Neural cell (in vitro differentiated cells): ENCODE measurements at regions not wholly inside any gene's neighbourhood (a gene's known extent, or its start where the extent isn't known, plus 50 kb on each side); places are given as distances from the start of the nearest gene placed in this dataset.

ENCODE experiments used
- H2AFZ ChIP-seq: fragments of 200-600, 300-800 bp; sonication (generic), shearing (Covaris generic); 2 replicates; pipeline ENCODE4 v1.6.0; 2014; ENCODE audit warnings: low read depth, mild to moderate bottlenecking, antibody characterized with exemption, low read length, moderate library complexity
- H3F3A ChIP-seq: fragments of 200-600 bp; shearing (Covaris generic); 2 replicates; pipeline ENCODE4 v1.6.1; 2016; ENCODE audit warnings: mild to moderate bottlenecking, moderate library complexity, mixed read lengths, antibody characterized with exemption, low read length; ENCODE audit not compliant: insufficient read depth, poor library complexity, severe bottlenecking
- H3K27ac ChIP-seq: fragments of 200-600, 300-800 bp; sonication (generic), shearing (Covaris generic); 2 replicates; pipeline ENCODE4 v1.5.1; 2014; ENCODE audit warnings: mild to moderate bottlenecking, low read length, moderate library complexity
- H3K27me3 ChIP-seq: fragments of 300-800, 200-600 bp; sonication (generic), shearing (Covaris generic); 2 replicates; pipeline ENCODE4 v1.6.0; 2014; ENCODE audit warnings: mild to moderate bottlenecking, low read depth, low read length, moderate library complexity; ENCODE audit not compliant: insufficient read depth
- H3K36me3 ChIP-seq: fragments of 300-800, 200-600 bp; sonication (generic), shearing (Covaris generic); 2 replicates; pipeline ENCODE4 v1.5.1; 2014; ENCODE audit warnings: mild to moderate bottlenecking, antibody characterized with exemption, low read length, moderate library complexity; ENCODE audit not compliant: insufficient read depth
- H3K4me2 ChIP-seq: fragments of 300-800, 200-600 bp; sonication (generic), shearing (Covaris generic); 2 replicates; pipeline ENCODE4 v1.6.0; 2014; ENCODE audit warnings: mild to moderate bottlenecking, low read length
- H3K4me3 ChIP-seq: fragments of 300-800, 200-600 bp; sonication (generic), shearing (Covaris generic); 2 replicates; pipeline ENCODE4 v1.5.1; 2014; ENCODE audit warnings: mild to moderate bottlenecking, low read length, moderate library complexity
- H3K79me2 ChIP-seq: fragments of 200-600 bp; shearing (Covaris generic); replicated peaks from 2 replicates; pipeline ENCODE4 v1.6.0; 2014; ENCODE audit warnings: mild to moderate bottlenecking, low read length, moderate library complexity; ENCODE audit not compliant: insufficient read depth
- H3K9ac ChIP-seq: fragments of 300-800, 200-600 bp; sonication (generic), shearing (Covaris generic); 2 replicates; pipeline ENCODE4 v1.6.1; 2016; ENCODE audit warnings: mild to moderate bottlenecking, low read length, mixed read lengths
- H3K9me2 ChIP-seq: fragments of 200-600 bp; shearing (Covaris generic); 2 replicates; pipeline ENCODE4 v1.6.1; 2016; ENCODE audit warnings: mild to moderate bottlenecking, low read length, mixed read lengths; ENCODE audit not compliant: insufficient read depth
- H3K9me3 ChIP-seq: fragments of 200-600, 300-800 bp; sonication (generic), shearing (Covaris generic); 2 replicates; pipeline ENCODE4 v1.6.1; 2016; ENCODE audit warnings: mild to moderate bottlenecking, mixed run types, low read length, moderate library complexity, mixed read lengths
- H4K20me1 ChIP-seq: fragments of 200-600 bp; shearing (Covaris generic); 2 replicates; pipeline ENCODE4 v1.6.1; 2016; ENCODE audit warnings: mild to moderate bottlenecking, mixed run types; ENCODE audit not compliant: insufficient read depth
- EP300 ChIP-seq: fragments of 450-650 bp; conservative IDR thresholded peaks from 2 replicates; pipeline ENCODE4 v1.6.1; 2014; ENCODE audit warnings: antibody characterized with exemption, mild to moderate bottlenecking, moderate library complexity; ENCODE audit not compliant: poor library complexity, severe bottlenecking
- EZH2 ChIP-seq: fragments of 200-600, 300-800 bp; shearing (Covaris generic), sonication (generic); IDR thresholded peaks from 2 replicates; pipeline ENCODE4 v1.6.1; 2014; ENCODE audit warnings: antibody characterized with exemption, low read length, borderline replicate concordance, mild to moderate bottlenecking; ENCODE audit not compliant: insufficient read depth, poor library complexity, severe bottlenecking
- MXI1 ChIP-seq: fragments of 450-650 bp; conservative IDR thresholded peaks from 2 replicates; pipeline ENCODE4 v1.6.1; 2014; ENCODE audit warnings: antibody characterized with exemption, mild to moderate bottlenecking; ENCODE audit not compliant: poor library complexity, severe bottlenecking
- POLR2AphosphoS5 ChIP-seq: IDR thresholded peaks from 2 replicates; pipeline ENCODE4 v1.6.1; 2012
- RAD21 ChIP-seq: fragments of 450-650 bp; conservative IDR thresholded peaks from 2 replicates; pipeline ENCODE4 v1.6.1; 2014; ENCODE audit warnings: antibody characterized with exemption, mild to moderate bottlenecking, moderate library complexity
- SMC3 ChIP-seq: fragments of 450-650 bp; conservative IDR thresholded peaks from 2 replicates; pipeline ENCODE4 v1.6.1; 2014; ENCODE audit warnings: antibody characterized with exemption, mild to moderate bottlenecking, moderate library complexity; ENCODE audit not compliant: poor library complexity
- TAF1 ChIP-seq: IDR thresholded peaks from 2 replicates; pipeline ENCODE4 v1.6.1; 2012; ENCODE audit warnings: low read depth
- TF ChIP-seq, protein P1 (sequence below): fragments of 450-650 bp; IDR thresholded peaks from 2 replicates; pipeline ENCODE4 v1.5.1; 2014; ENCODE audit warnings: antibody characterized with exemption, mild to moderate bottlenecking, moderate library complexity; ENCODE audit not compliant: poor library complexity, severe bottlenecking
- TF ChIP-seq, protein P2 (sequence below): IDR thresholded peaks from 2 replicates; pipeline ENCODE4 v1.6.1; 2012; ENCODE audit warnings: borderline replicate concordance

DNA sequence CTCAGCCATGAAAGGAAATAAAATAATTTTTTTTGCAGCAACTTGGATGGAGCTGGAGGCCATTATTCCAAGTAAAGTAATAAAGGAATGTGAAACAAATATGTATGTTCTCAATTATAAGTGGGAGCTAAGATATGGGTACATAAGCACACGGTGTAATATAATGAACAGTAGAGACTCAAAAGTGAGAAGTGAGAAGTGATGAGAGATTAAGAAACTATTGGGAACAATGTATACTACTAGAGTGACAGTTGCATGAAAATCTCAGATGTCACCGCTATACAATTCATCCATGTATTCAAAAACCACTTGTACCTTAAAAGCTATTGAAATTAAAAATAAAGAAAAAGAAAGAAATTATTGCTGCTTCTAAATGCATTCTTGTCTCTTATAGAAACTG lies 182.9 kb upstream of the TACR3 start:
- Histone ChIP-seq H3K4me2 (no peak overlapping the region), H3K36me3 (no peaks in the 10 kb centered on the region), H3K27ac (no peak overlapping the region), H2AFZ (no peak overlapping the region), H3K9me3 (no peaks in the 10 kb centered on the region), H3K9ac (no peak overlapping the region), H3F3A (no peaks in the 10 kb centered on the region), H4K20me1 (no peaks in the 10 kb centered on the region), H3K4me3 (no peak overlapping the region), H3K79me2 (no peaks in the 10 kb centered on the region), H3K9me2 (no peaks in the 10 kb centered on the region), H3K27me3 (no peaks in the 10 kb centered on the region)
- TF ChIP-seq SMC3, result no peak
- no peak for TF ChIP-seq EP300
- TF ChIP-seq, protein P1, sequence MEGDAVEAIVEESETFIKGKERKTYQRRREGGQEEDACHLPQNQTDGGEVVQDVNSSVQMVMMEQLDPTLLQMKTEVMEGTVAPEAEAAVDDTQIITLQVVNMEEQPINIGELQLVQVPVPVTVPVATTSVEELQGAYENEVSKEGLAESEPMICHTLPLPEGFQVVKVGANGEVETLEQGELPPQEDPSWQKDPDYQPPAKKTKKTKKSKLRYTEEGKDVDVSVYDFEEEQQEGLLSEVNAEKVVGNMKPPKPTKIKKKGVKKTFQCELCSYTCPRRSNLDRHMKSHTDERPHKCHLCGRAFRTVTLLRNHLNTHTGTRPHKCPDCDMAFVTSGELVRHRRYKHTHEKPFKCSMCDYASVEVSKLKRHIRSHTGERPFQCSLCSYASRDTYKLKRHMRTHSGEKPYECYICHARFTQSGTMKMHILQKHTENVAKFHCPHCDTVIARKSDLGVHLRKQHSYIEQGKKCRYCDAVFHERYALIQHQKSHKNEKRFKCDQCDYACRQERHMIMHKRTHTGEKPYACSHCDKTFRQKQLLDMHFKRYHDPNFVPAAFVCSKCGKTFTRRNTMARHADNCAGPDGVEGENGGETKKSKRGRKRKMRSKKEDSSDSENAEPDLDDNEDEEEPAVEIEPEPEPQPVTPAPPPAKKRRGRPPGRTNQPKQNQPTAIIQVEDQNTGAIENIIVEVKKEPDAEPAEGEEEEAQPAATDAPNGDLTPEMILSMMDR, result no peak
- no peak for TF ChIP-seq TAF1
- TF ChIP-seq, protein P2, sequence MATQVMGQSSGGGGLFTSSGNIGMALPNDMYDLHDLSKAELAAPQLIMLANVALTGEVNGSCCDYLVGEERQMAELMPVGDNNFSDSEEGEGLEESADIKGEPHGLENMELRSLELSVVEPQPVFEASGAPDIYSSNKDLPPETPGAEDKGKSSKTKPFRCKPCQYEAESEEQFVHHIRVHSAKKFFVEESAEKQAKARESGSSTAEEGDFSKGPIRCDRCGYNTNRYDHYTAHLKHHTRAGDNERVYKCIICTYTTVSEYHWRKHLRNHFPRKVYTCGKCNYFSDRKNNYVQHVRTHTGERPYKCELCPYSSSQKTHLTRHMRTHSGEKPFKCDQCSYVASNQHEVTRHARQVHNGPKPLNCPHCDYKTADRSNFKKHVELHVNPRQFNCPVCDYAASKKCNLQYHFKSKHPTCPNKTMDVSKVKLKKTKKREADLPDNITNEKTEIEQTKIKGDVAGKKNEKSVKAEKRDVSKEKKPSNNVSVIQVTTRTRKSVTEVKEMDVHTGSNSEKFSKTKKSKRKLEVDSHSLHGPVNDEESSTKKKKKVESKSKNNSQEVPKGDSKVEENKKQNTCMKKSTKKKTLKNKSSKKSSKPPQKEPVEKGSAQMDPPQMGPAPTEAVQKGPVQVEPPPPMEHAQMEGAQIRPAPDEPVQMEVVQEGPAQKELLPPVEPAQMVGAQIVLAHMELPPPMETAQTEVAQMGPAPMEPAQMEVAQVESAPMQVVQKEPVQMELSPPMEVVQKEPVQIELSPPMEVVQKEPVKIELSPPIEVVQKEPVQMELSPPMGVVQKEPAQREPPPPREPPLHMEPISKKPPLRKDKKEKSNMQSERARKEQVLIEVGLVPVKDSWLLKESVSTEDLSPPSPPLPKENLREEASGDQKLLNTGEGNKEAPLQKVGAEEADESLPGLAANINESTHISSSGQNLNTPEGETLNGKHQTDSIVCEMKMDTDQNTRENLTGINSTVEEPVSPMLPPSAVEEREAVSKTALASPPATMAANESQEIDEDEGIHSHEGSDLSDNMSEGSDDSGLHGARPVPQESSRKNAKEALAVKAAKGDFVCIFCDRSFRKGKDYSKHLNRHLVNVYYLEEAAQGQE, result no peak
- no peak for TF ChIP-seq EZH2
- no peak for TF ChIP-seq MXI1
- no peak for TF ChIP-seq POLR2AphosphoS5
- no peak for TF ChIP-seq RAD21

DNA sequence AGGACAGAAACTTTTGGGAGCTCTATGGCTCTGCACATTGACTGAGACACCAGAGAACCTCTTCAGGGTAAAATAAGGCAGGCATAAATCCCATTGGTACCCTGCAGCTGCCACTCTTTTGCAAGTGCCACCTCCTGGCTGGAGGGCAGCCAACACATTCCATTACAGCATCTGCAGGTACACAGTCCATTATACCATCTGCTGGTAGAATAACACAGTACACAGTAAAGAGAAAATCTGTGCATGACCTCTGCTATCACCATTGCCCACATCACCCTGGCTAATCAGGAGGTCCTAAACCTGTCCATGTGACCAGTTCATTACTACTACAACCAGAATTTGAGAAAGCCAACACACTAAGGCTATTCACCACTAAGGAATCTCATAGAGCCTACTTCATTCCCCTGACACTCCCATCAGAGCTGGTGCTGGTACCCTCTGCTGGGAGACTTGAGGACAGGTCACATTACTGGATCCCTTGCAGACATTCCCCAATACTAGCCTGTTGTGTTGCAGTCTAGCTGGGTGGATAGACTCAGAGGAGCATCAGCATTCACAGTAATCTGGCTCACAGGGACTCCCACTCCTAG lies 176.2 kb upstream of the TACR3 start:
- H3F3A ChIP-seq, result no peaks in the 10 kb centered on the region
- H3K36me3 ChIP-seq, result no peaks in the 10 kb centered on the region
- H3K9me3 ChIP-seq, result no peaks in the 10 kb centered on the region

More for the DNA sequence above, 176.2 kb upstream of the TACR3 start:
- H3K4me2 ChIP-seq, result no peak overlapping the region
- H3K4me3 ChIP-seq, result no peak overlapping the region
- no peak overlapping the region for H2AFZ ChIP-seq
- no peak overlapping the region for H3K9ac ChIP-seq
- no peaks in the 10 kb centered on the region for H3K9me2 ChIP-seq
- no peak overlapping the region for H3K27ac ChIP-seq
- TF ChIP-seq EP300 (no peak), EZH2 (no peak), POLR2AphosphoS5 (no peak), TAF1 (no peak), RAD21 (no peak), MXI1 (no peak), SMC3 (no peak)
- TF ChIP-seq, protein P2, result no peak
- TF ChIP-seq, protein P1, result no peak
- H3K79me2 ChIP-seq, result no peaks in the 10 kb centered on the region
- no peaks in the 10 kb centered on the region for H4K20me1 ChIP-seq
- H3K27me3 ChIP-seq, result no peaks in the 10 kb centered on the region
